HCT116 (cell line): ENCODE measurements at regions not wholly inside any gene's neighbourhood (a gene's known extent, or its start where the extent isn't known, plus 50 kb on each side); places are given as distances from the start of the nearest gene placed in this dataset.

Experiments used
- ATAC-seq: fragments of 200-7000 bp; cut with Tn5 transposase; 2 replicates; pipeline ENCODE4 v1.9.1; 2020; ENCODE audit warnings: mild to moderate bottlenecking, moderate library complexity
- BruUV-seq: library from RNA; stranded (reverse); fragments of 400-500 nt; replicated peaks from 2 replicates; lab custom pipeline; 2021; lab: Mats Ljungman, UMichigan
- CTCF ChIA-PET: fragments of 300-600 bp; sonication (Branson Sonifier 250); formaldehyde crosslinking; loops from one replicate; lab custom pipeline; 2021; ENCODE audit warnings: antibody characterized with exemption; lab: Charles Lee
- POLR2A ChIA-PET: fragments of 300-600, 350-600 bp; sonication (Branson Sonifier 250); formaldehyde crosslinking; loops from one replicate; lab custom pipeline; 2021; ENCODE audit warnings: antibody characterized with exemption; lab: Charles Lee
- RAD21 ChIA-PET, 2 experiments: fragments of 300-600 bp; sonication (Branson Sonifier 250); formaldehyde crosslinking; loops; one replicate each; lab custom pipeline; 2023; ENCODE audit warnings: low total read pairs in 2 of 2; ENCODE audit not compliant: uncharacterized antibody in 2 of 2, unreplicated experiment in 2 of 2, low non-redundant PET in 1 of 2; lab: Charles Lee
- DNase-seq: peaks from one replicate; pipeline ENCODE4 v3.0.0-alpha.2; 2010; ENCODE audit warnings: low read depth, low spot score
- H2AFZ ChIP-seq: fragments of 200-600 bp; shearing (Covaris generic), sonication (generic); 2 replicates; pipeline ENCODE4 v1.6.1; 2017; ENCODE audit warnings: low read depth, mixed run types, mixed read lengths, antibody characterized with exemption, low read length; ENCODE audit not compliant: poor library complexity, severe bottlenecking
- H3K27ac ChIP-seq: 2 replicates; pipeline ENCODE4 v1.5.1; 2012; ENCODE audit warnings: low read depth, low read length
- H3K27me3 ChIP-seq: fragments of 200-600 bp; sonication (generic); 2 replicates; pipeline ENCODE4 v1.6.1; 2016; ENCODE audit warnings: mixed run types, low read length, mixed read lengths; ENCODE audit not compliant: insufficient read depth
- H3K36me3 ChIP-seq, 2 experiments: fragments of 200-500 bp in 1 of 2; fragments of 200-600 bp in 1 of 2; sonication (Bioruptor generic) in 1 of 2; sonication (generic) in 1 of 2; 2 replicates each; pipeline versions ENCODE4 v1.5.1 to v1.6.1; 2014 to 2016; ENCODE audit warnings: low read length in 2 of 2, inconsistent platforms in 1 of 2, mixed read lengths in 1 of 2, mixed run types in 1 of 2; ENCODE audit not compliant: insufficient read depth in 2 of 2, control insufficient read depth in 1 of 2
- H3K4me1 ChIP-seq, 2 experiments: fragments of 200-600 bp in 1 of 2; sonication (generic) in 1 of 2; 2 replicates each; pipeline versions ENCODE4 v1.5.1 to v1.6.1; 2012 to 2017; ENCODE audit warnings: low read length in 2 of 2, inconsistent platforms in 1 of 2, mild to moderate bottlenecking in 1 of 2, mixed read lengths in 1 of 2, mixed run types in 1 of 2, moderate library complexity in 1 of 2; ENCODE audit not compliant: insufficient read depth in 2 of 2, control insufficient read depth in 1 of 2
- H3K4me2 ChIP-seq: fragments of 200-600 bp; sonication (generic); 2 replicates; pipeline ENCODE4 v1.6.1; 2017; ENCODE audit warnings: mixed run types, low read length, mixed read lengths
- H3K4me3 ChIP-seq, 2 experiments: fragments of 200-600 bp in 1 of 2; sonication (generic) in 1 of 2; replicated peaks in 1 of 2; 2 replicates each; pipeline ENCODE4 v1.5.1; 2011 to 2016; ENCODE audit warnings: low read length in 2 of 2, control low read depth in 1 of 2, low read depth in 1 of 2, mild to moderate bottlenecking in 1 of 2, mixed read lengths in 1 of 2, mixed run types in 1 of 2
- H3K79me2 ChIP-seq: fragments of 200-600 bp; sonication (generic); 2 replicates; pipeline ENCODE4 v1.6.1; 2017; ENCODE audit warnings: mild to moderate bottlenecking, mixed run types, low read length, moderate library complexity, mixed read lengths; ENCODE audit not compliant: insufficient read depth
- H3K9ac ChIP-seq: fragments of 200-600 bp; sonication (generic); 2 replicates; pipeline ENCODE4 v1.6.1; 2016; ENCODE audit warnings: low read length, mixed read lengths
- H3K9me2 ChIP-seq: fragments of 200-600 bp; sonication (generic), shearing (Covaris generic); 2 replicates; pipeline ENCODE4 v1.6.1; 2017; ENCODE audit warnings: mixed run types, mild to moderate bottlenecking, moderate library complexity; ENCODE audit not compliant: insufficient read depth
- H3K9me3 ChIP-seq, 2 experiments: fragments of 200-500 bp in 1 of 2; fragments of 200-600 bp in 1 of 2; sonication (Bioruptor generic) in 1 of 2; sonication (generic) in 1 of 2; 2 replicates each; pipeline ENCODE4 v1.6.1; 2014 to 2017; ENCODE audit warnings: low read length in 2 of 2, mixed read lengths in 2 of 2, inconsistent platforms in 1 of 2, low read depth in 1 of 2, mild to moderate bottlenecking in 1 of 2, mixed run types in 1 of 2, moderate library complexity in 1 of 2; ENCODE audit not compliant: control insufficient read depth in 1 of 2, insufficient read depth in 1 of 2
- H4K20me1 ChIP-seq: fragments of 200-600 bp; sonication (generic), shearing (Covaris generic); 2 replicates; pipeline ENCODE4 v1.6.1; 2017; ENCODE audit warnings: mixed run types, mild to moderate bottlenecking, moderate library complexity; ENCODE audit not compliant: insufficient read depth
- EGR1 ChIP-seq: IDR thresholded peaks from 2 replicates; pipeline ENCODE4 v1.6.1; 2012; ENCODE audit warnings: low read depth
- EZH2 ChIP-seq: fragments of 200-600 bp; sonication (generic); IDR thresholded peaks from 2 replicates; pipeline ENCODE4 v1.6.1; 2017; ENCODE audit warnings: antibody characterized with exemption, mixed run types
- TCF7L2 ChIP-seq: IDR thresholded peaks from 2 replicates; pipeline ENCODE4 v1.7.0; 2011; ENCODE audit warnings: borderline replicate concordance, inconsistent platforms; ENCODE audit not compliant: insufficient read depth, insufficient read length; ENCODE audit errors: extremely low read depth
- intact Hi-C: fragments of 100-400 bp; cut with micrococcal nuclease; formaldehyde crosslinking; loops from 2 replicates; pipeline ENCODE4 v1.10.0; 2022
- TF ChIP-seq, protein P1 (sequence below): IDR thresholded peaks from 2 replicates; pipeline ENCODE4 v1.6.1; 2011; ENCODE audit warnings: mild to moderate bottlenecking, low read length, moderate library complexity; ENCODE audit not compliant: insufficient replicate concordance; ENCODE audit errors: extremely low read depth
- TF ChIP-seq, protein P2 (sequence below): IDR thresholded peaks from 2 replicates; pipeline ENCODE4 v1.6.1; 2012; ENCODE audit warnings: low read depth
- TF ChIP-seq, protein P3 (sequence below): IDR thresholded peaks from 2 replicates; pipeline ENCODE4 v1.6.1; 2012

DNA sequence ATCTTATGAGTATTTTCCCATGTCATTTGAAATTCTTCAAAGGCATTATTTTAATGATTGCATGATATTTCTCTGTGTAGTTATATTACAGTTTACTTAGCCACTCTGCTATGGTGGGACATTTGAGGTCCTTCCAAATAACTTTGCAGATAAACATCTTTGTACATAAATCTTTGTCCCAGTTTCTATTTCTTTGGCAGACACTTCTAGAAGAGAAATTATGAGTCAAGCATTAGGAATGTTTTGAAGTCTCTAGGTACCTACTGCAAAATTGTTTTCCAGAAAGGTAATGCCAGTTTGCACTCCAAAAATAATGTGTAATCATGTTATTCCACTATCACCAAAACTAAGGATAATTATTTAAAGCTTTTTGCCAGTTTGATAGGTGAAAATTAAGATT is 149.7 kb downstream of the EN1 start:
- Histone ChIP-seq H3K9me2 (no peaks in the 10 kb centered on the region; the same call in 1 of the 2 replicates), H3K4me3 (no peak overlapping the region), H2AFZ (no peak overlapping the region), H3K9me3 (no peaks in the 10 kb centered on the region), H3K36me3 (no peaks in the 10 kb centered on the region), H3K27ac (no peak overlapping the region), H3K27me3 (no peaks in the 10 kb centered on the region), H3K9ac (no peak overlapping the region), H3K79me2 (no peaks in the 10 kb centered on the region), H3K4me1 (peaks cover 7% of the 10 kb centered on the region in 2 experiments; a peak in 1 of 4 replicates), H3K4me2 (no peak overlapping the region), H4K20me1 (no peaks in the 10 kb centered on the region)
- DNase-seq, result no peak
- ChIA-PET POLR2A (no interaction called here), CTCF (no interaction called here), RAD21 (no interaction called here)
- no TSS peak for BruUV-seq
- intact Hi-C loops, result no loop called here
- no peak for ATAC-seq
- no peak for TF ChIP-seq EGR1
- TF ChIP-seq TCF7L2, result no peak
- TF ChIP-seq, protein P1, sequence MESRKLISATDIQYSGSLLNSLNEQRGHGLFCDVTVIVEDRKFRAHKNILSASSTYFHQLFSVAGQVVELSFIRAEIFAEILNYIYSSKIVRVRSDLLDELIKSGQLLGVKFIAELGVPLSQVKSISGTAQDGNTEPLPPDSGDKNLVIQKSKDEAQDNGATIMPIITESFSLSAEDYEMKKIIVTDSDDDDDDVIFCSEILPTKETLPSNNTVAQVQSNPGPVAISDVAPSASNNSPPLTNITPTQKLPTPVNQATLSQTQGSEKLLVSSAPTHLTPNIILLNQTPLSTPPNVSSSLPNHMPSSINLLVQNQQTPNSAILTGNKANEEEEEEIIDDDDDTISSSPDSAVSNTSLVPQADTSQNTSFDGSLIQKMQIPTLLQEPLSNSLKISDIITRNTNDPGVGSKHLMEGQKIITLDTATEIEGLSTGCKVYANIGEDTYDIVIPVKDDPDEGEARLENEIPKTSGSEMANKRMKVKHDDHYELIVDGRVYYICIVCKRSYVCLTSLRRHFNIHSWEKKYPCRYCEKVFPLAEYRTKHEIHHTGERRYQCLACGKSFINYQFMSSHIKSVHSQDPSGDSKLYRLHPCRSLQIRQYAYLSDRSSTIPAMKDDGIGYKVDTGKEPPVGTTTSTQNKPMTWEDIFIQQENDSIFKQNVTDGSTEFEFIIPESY, result no peak
- TF ChIP-seq EZH2, result no peak
- TF ChIP-seq, protein P2, sequence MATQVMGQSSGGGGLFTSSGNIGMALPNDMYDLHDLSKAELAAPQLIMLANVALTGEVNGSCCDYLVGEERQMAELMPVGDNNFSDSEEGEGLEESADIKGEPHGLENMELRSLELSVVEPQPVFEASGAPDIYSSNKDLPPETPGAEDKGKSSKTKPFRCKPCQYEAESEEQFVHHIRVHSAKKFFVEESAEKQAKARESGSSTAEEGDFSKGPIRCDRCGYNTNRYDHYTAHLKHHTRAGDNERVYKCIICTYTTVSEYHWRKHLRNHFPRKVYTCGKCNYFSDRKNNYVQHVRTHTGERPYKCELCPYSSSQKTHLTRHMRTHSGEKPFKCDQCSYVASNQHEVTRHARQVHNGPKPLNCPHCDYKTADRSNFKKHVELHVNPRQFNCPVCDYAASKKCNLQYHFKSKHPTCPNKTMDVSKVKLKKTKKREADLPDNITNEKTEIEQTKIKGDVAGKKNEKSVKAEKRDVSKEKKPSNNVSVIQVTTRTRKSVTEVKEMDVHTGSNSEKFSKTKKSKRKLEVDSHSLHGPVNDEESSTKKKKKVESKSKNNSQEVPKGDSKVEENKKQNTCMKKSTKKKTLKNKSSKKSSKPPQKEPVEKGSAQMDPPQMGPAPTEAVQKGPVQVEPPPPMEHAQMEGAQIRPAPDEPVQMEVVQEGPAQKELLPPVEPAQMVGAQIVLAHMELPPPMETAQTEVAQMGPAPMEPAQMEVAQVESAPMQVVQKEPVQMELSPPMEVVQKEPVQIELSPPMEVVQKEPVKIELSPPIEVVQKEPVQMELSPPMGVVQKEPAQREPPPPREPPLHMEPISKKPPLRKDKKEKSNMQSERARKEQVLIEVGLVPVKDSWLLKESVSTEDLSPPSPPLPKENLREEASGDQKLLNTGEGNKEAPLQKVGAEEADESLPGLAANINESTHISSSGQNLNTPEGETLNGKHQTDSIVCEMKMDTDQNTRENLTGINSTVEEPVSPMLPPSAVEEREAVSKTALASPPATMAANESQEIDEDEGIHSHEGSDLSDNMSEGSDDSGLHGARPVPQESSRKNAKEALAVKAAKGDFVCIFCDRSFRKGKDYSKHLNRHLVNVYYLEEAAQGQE, result no peak
- TF ChIP-seq, protein P3, sequence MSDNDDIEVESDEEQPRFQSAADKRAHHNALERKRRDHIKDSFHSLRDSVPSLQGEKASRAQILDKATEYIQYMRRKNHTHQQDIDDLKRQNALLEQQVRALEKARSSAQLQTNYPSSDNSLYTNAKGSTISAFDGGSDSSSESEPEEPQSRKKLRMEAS, result no peak
